IMR-90 (cell line): ENCODE measurements at regions not wholly inside any gene's neighbourhood (a gene's known extent, or its start where the extent isn't known, plus 50 kb on each side); places are given as distances from the start of the nearest gene placed in this dataset.

Experiments used
- ATAC-seq: fragments of 200-7000 bp; cut with Tn5 transposase; 2 replicates; pipeline ENCODE4 v1.9.1; 2020; ENCODE audit warnings: low read depth, mild to moderate bottlenecking, moderate library complexity
- BruUV-seq: library from RNA; stranded (reverse); fragments of 400-500 nt; replicated peaks from 2 replicates; lab custom pipeline; 2021; lab: Mats Ljungman, UMichigan
- CTCF ChIA-PET: fragments of 300-600 bp; formaldehyde crosslinking; extraction: SDS; loops from one replicate; lab custom pipeline; 2021; ENCODE audit warnings: antibody characterized with exemption; lab: Yijun Ruan, JAX
- POLR2A ChIA-PET: fragments of 300-600 bp; sonication (Branson Sonifier 250); formaldehyde crosslinking; loops from one replicate; lab custom pipeline; 2022; ENCODE audit warnings: antibody characterized with exemption; ENCODE audit not compliant: unreplicated experiment; lab: Charles Lee
- DNase-seq: peaks from one replicate; pipeline ENCODE4 v3.0.0; 2013
- H2AFZ ChIP-seq: replicated peaks from 2 replicates; pipeline ENCODE3; 2013; ENCODE audit warnings: low read length, mild to moderate bottlenecking; ENCODE audit not compliant: poor library complexity
- H2AK5ac ChIP-seq: 2 replicates; pipeline ENCODE4 v1.6.1; 2013; ENCODE audit warnings: low read depth, low read length, inconsistent platforms
- H2AK9ac ChIP-seq: replicated peaks from 2 replicates; pipeline ENCODE3; 2013; ENCODE audit warnings: mild to moderate bottlenecking, low read depth, low read length, moderate library complexity; ENCODE audit not compliant: poor library complexity
- H2BK120ac ChIP-seq: 2 replicates; pipeline ENCODE4 v1.6.1; 2013; ENCODE audit warnings: low read depth, low read length, inconsistent platforms
- H2BK15ac ChIP-seq: 3 replicates; pipeline ENCODE4 v1.6.1; 2013; ENCODE audit warnings: low read depth, low read length, inconsistent platforms
- H2BK20ac ChIP-seq: 2 replicates; pipeline ENCODE4 v1.6.1; 2013; ENCODE audit warnings: low read depth, mild to moderate bottlenecking, inconsistent platforms, low read length, moderate library complexity
- H2BK5ac ChIP-seq: 2 replicates; pipeline ENCODE4 v1.6.1; 2013; ENCODE audit warnings: mild to moderate bottlenecking, low read depth, low read length, inconsistent platforms; ENCODE audit not compliant: poor library complexity, severe bottlenecking
- H3K14ac ChIP-seq: replicated peaks from 2 replicates; pipeline ENCODE4 v1.6.1; 2013; ENCODE audit warnings: low read depth, low read length, inconsistent platforms
- H3K18ac ChIP-seq: 2 replicates; pipeline ENCODE4 v1.6.1; 2013; ENCODE audit warnings: low read depth, low read length, control low read depth
- H3K23ac ChIP-seq: 2 replicates; pipeline ENCODE4 v1.6.1; 2013; ENCODE audit warnings: low read depth, low read length, inconsistent platforms
- H3K27ac ChIP-seq: 2 replicates; pipeline ENCODE4 v1.5.1; 2013; ENCODE audit warnings: mild to moderate bottlenecking, control low read depth, low read length; ENCODE audit not compliant: insufficient read depth
- H3K27me3 ChIP-seq: 2 replicates; pipeline ENCODE4 v1.6.1; 2013; ENCODE audit warnings: low read length; ENCODE audit not compliant: control insufficient read depth, insufficient read depth
- H3K36me3 ChIP-seq: 2 replicates; pipeline ENCODE4 v1.6.1; 2013; ENCODE audit warnings: low read length, mixed read lengths; ENCODE audit not compliant: control insufficient read depth, insufficient read depth
- H3K4ac ChIP-seq: 2 replicates; pipeline ENCODE4 v1.6.1; 2013; ENCODE audit warnings: low read depth, low read length, inconsistent platforms
- H3K4me1 ChIP-seq: 2 replicates; pipeline ENCODE4 v1.6.1; 2013; ENCODE audit warnings: low read length, mixed read lengths; ENCODE audit not compliant: control insufficient read depth, insufficient read depth
- H3K4me2 ChIP-seq: 2 replicates; pipeline ENCODE4 v1.6.1; 2013; ENCODE audit warnings: low read depth, mild to moderate bottlenecking, control low read depth, low read length, moderate library complexity
- H3K4me3 ChIP-seq: 2 replicates; pipeline ENCODE4 v1.5.1; 2013; ENCODE audit warnings: low read depth, mild to moderate bottlenecking, control low read depth, low read length, moderate library complexity; ENCODE audit not compliant: insufficient read depth
- H3K56ac ChIP-seq: 2 replicates; pipeline ENCODE4 v1.6.1; 2013; ENCODE audit warnings: low read length, inconsistent platforms; ENCODE audit not compliant: insufficient read depth; ENCODE audit errors: extremely low read depth
- H3K79me1 ChIP-seq, 2 experiments: 2 replicates each; pipeline ENCODE4 v1.6.1; 2013; ENCODE audit warnings: low read length in 2 of 2, inconsistent platforms in 1 of 2, low read depth in 1 of 2
- H3K9ac ChIP-seq: 2 replicates; pipeline ENCODE4 v1.6.1; 2013; ENCODE audit warnings: low read depth, low read length, control low read depth
- H3K9me1 ChIP-seq: 2 replicates; pipeline ENCODE4 v1.6.1; 2013; ENCODE audit warnings: low read length, inconsistent platforms; ENCODE audit not compliant: insufficient read depth
- H3K9me3 ChIP-seq: 2 replicates; pipeline ENCODE4 v1.6.1; 2013; ENCODE audit warnings: low read length; ENCODE audit not compliant: control insufficient read depth, insufficient read depth
- H4K20me1 ChIP-seq: 2 replicates; pipeline ENCODE4 v1.6.1; 2013; ENCODE audit warnings: low read length, inconsistent platforms; ENCODE audit not compliant: insufficient read depth
- H4K5ac ChIP-seq: 2 replicates; pipeline ENCODE4 v1.6.1; 2013; ENCODE audit warnings: mild to moderate bottlenecking, low read depth, low read length, control low read depth
- H4K8ac ChIP-seq, 2 experiments: 2 replicates each; pipeline ENCODE4 v1.6.1; 2013; ENCODE audit warnings: low read depth in 2 of 2, low read length in 2 of 2, control low read depth in 1 of 2, inconsistent platforms in 1 of 2
- H4K91ac ChIP-seq: 2 replicates; pipeline ENCODE4 v1.6.1; 2013; ENCODE audit warnings: low read depth, low read length, inconsistent platforms; ENCODE audit not compliant: insufficient read depth
- BHLHE40 ChIP-seq: fragments of 150-350 bp; IDR thresholded peaks from 2 replicates; pipeline ENCODE4 v1.6.1; 2016; ENCODE audit warnings: mild to moderate bottlenecking, low read depth, low read length
- CEBPB ChIP-seq: IDR thresholded peaks from 2 replicates; pipeline ENCODE4 v1.6.1; 2012; ENCODE audit warnings: low read depth, low read length, improper control_type of control experiment
- CHD1 ChIP-seq: IDR thresholded peaks from 2 replicates; pipeline ENCODE4 v1.6.1; 2012; ENCODE audit warnings: low read depth, low read length, improper control_type of control experiment
- CTCF ChIP-seq: conservative IDR thresholded peaks from 2 replicates; pipeline ENCODE4 v1.5.1; 2012; ENCODE audit warnings: mild to moderate bottlenecking, low read depth, low read length, improper control_type of control experiment
- FOS ChIP-seq: fragments of 150-350 bp; IDR thresholded peaks from 2 replicates; pipeline ENCODE4 v1.6.1; 2016; ENCODE audit warnings: low read depth, low read length
- MAZ ChIP-seq: IDR thresholded peaks from 2 replicates; pipeline ENCODE4 v1.6.1; 2012; ENCODE audit warnings: low read depth, mild to moderate bottlenecking, low read length, improper control_type of control experiment, moderate library complexity, borderline replicate concordance
- NFE2L2 ChIP-seq: fragments of 150-350 bp; IDR thresholded peaks from 2 replicates; pipeline ENCODE4 v1.6.1; 2016; ENCODE audit warnings: low read depth, mild to moderate bottlenecking, low read length
- POLR2A ChIP-seq: IDR thresholded peaks from 2 replicates; pipeline ENCODE4 v1.6.1; 2012; ENCODE audit warnings: mild to moderate bottlenecking, low read depth, low read length
- SMC3 ChIP-seq: fragments of 150-350 bp; IDR thresholded peaks from 2 replicates; pipeline ENCODE4 v1.6.1; 2016; ENCODE audit warnings: low read depth, mild to moderate bottlenecking, antibody characterized with exemption, low read length, moderate library complexity
- USF2 ChIP-seq: fragments of 150-350 bp; IDR thresholded peaks from 2 replicates; pipeline ENCODE4 v1.6.1; 2017; ENCODE audit warnings: mild to moderate bottlenecking, antibody characterized with exemption, low read length, low read depth
- WGBS, 2 experiments: methylation state at CpG; one replicate each; pipeline versions ENCODE4 v1.1.5 to v1.1.7; 2013; ENCODE audit warnings: missing lambda C conversion rate in 2 of 2; ENCODE audit not compliant: insufficient read length in 1 of 2; ENCODE audit errors: extremely low coverage in 2 of 2; 5-methylcytosine and 5-hydroxymethylcytosine counted together
- dilution Hi-C: fragments of 300-500 bp; cut with HindIII; formaldehyde crosslinking; loops from one replicate; pipeline ENCODE4 v1.14.3; 2018; ENCODE audit warnings: low sequenced_read_pairs; ENCODE audit not compliant: unreplicated experiment
- in situ Hi-C: fragments of 300-500 bp; cut with MboI; formaldehyde crosslinking; loops from 3 replicates; pipeline ENCODE4 v1.14.3; 2019; ENCODE audit warnings: low sequenced_read_pairs, inconsistent platforms, mixed read lengths
- intact Hi-C: fragments of 100-400 bp; cut with micrococcal nuclease; formaldehyde crosslinking; loops from 2 replicates; pipeline ENCODE4 v1.10.0; 2022
- TF ChIP-seq, protein P1 (sequence below): fragments of 150-350 bp; IDR thresholded peaks from 2 replicates; pipeline ENCODE4 v1.6.1; 2016; ENCODE audit warnings: low read depth, mild to moderate bottlenecking, low read length, moderate library complexity, borderline replicate concordance

GRCh38 chr14:104286496-104286895, 148.1 kb downstream of the KIF26A start:
- Histone ChIP-seq H2BK20ac (no peak overlapping the region), H4K20me1 (no peaks in the 10 kb centered on the region), H3K9me1 (no peaks in the 10 kb centered on the region), H4K91ac (no peak overlapping the region), H3K23ac (no peak overlapping the region), H3K4me1 (no peaks in the 10 kb centered on the region), H3K18ac (no peak overlapping the region), H3K79me1 (no peaks in the 10 kb centered on the region), H2BK5ac (no peak overlapping the region), H3K36me3 (no peaks in the 10 kb centered on the region), H4K8ac (no peak overlapping the region), H3K4me2 (no peak overlapping the region), H2BK120ac (no peak overlapping the region), H3K27ac (no peak overlapping the region), H2AK9ac (no peak overlapping the region), H3K14ac (no peak overlapping the region), H3K9me3 (peaks cover 78% of the 10 kb centered on the region), H3K4me3 (no peak overlapping the region), H3K9ac (no peak overlapping the region), H2AK5ac (no peak overlapping the region), H2AFZ (no peak overlapping the region), H4K5ac (no peak overlapping the region), H3K4ac (no peak overlapping the region), H3K27me3 (no peaks in the 10 kb centered on the region), H2BK15ac (no peak overlapping the region), H3K56ac (no peak overlapping the region)
- ATAC-seq (no peak), DNase-seq (no peak)
- WGBS, 2 experiments = 20% methylated on average over 1 of the region's 7 CpGs; no CpG with 5 or more reads in 1 of the 2 experiments
- CTCF ChIA-PET = no interaction called here
- intact Hi-C loops (no loop called here), dilution Hi-C loops (no loop called here), in situ Hi-C loops (no loop called here)
- no TSS peak for BruUV-seq
- TF ChIP-seq USF2 (no peak), NFE2L2 (no peak), CTCF (no peak), FOS (no peak), MAZ (no peak), BHLHE40 (no peak), SMC3 (no peak), CEBPB (no peak), CHD1 (no peak), POLR2A (no peak)
- TF ChIP-seq, protein P1, sequence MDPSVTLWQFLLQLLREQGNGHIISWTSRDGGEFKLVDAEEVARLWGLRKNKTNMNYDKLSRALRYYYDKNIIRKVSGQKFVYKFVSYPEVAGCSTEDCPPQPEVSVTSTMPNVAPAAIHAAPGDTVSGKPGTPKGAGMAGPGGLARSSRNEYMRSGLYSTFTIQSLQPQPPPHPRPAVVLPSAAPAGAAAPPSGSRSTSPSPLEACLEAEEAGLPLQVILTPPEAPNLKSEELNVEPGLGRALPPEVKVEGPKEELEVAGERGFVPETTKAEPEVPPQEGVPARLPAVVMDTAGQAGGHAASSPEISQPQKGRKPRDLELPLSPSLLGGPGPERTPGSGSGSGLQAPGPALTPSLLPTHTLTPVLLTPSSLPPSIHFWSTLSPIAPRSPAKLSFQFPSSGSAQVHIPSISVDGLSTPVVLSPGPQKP = no peak
- POLR2A ChIA-PET = no interaction called here
